ENCODE measurements at regions not wholly inside any gene's neighbourhood (a gene's known extent, or its start where the extent isn't known, plus 50 kb on each side); places are given as distances from the start of the nearest gene placed in this dataset.

DNA sequence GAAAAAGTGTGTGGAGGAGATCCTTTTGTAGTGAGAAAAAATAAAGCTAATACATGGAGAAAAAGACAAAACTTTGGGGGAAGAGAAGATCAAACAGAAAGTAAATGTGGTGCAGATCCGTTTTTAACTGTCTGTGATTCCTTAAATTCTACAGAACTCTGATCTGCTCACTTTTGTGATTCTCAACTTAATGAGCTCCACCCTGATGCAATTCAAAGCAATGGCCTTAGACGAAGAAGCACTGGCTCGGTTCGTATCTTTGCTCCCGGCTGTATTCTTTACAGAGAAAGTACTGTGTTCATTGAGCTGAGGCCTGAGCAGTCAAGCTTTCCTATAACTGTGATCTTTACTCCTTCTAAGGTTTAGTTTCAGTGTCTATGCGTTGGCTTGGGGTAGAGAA lies 453.4 kb downstream of the DMAC1 start:
- Histone ChIP-seq H3K4me3 (no peak overlapping the region), H3K27ac (no peak overlapping the region), H3K4me1 (no peaks in the 10 kb centered on the region), H3K27me3 (no peaks in the 10 kb centered on the region), H3K36me3 (no peaks in the 10 kb centered on the region), H3K9me3 (peaks cover 0 to 5% of the 10 kb centered on the region in 2 donors)
- intact Hi-C loops (cut with DNase I; ENCODE audit: low total_unique reads) = no loop called here
- WGBS, 2 donors (ENCODE audit: low coverage in 1 of 2) = 82 to 91% methylated on average over 6 of the region's 6 CpGs
- no peak for DNase-seq
- in situ Hi-C loops (cut with MboI; ENCODE audit: low pct_ligation_motif_present in 1 of 4, low pct_unique_long_range_greater_than_20kb in 1 of 4, low sequenced_read_pairs in 3 of 4) = no loop called here
- TF ChIP-seq, protein P1, sequence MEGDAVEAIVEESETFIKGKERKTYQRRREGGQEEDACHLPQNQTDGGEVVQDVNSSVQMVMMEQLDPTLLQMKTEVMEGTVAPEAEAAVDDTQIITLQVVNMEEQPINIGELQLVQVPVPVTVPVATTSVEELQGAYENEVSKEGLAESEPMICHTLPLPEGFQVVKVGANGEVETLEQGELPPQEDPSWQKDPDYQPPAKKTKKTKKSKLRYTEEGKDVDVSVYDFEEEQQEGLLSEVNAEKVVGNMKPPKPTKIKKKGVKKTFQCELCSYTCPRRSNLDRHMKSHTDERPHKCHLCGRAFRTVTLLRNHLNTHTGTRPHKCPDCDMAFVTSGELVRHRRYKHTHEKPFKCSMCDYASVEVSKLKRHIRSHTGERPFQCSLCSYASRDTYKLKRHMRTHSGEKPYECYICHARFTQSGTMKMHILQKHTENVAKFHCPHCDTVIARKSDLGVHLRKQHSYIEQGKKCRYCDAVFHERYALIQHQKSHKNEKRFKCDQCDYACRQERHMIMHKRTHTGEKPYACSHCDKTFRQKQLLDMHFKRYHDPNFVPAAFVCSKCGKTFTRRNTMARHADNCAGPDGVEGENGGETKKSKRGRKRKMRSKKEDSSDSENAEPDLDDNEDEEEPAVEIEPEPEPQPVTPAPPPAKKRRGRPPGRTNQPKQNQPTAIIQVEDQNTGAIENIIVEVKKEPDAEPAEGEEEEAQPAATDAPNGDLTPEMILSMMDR (IDR thresholded peaks at IDR 0.05) = no peak
- TF ChIP-seq POLR2A (IDR thresholded peaks at IDR 0.05) (no peak), EP300 (IDR thresholded peaks at IDR 0.05; ENCODE audit: low read depth) (no peak), POLR2AphosphoS5 (IDR thresholded peaks at IDR 0.05) (no peak)

DNA sequence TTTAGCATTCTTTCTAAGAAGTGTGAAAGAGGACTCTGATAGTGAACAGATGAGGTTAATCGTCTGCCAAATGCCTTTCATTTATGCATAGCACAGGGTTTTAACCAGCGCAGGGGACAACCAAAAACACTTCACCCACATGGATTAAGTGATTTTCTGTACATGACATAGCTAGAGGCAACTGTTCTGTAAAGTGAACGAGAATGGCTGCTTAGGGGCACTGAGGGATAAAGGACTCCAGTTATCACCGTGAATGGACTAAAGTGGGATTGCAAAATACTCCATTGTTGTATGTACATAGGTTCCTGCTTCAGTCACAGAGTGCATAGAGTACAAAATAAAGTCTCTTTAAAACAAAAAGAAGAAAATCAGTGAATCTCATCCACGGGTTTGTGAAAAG lies 456.8 kb downstream of the DMAC1 start:
- no peak overlapping the region for H3K27ac ChIP-seq
- 68 to 79% methylated on average over 5 of the region's 5 CpGs for WGBS, 2 donors (ENCODE audit: low coverage in 1 of 2)
- H3K36me3 ChIP-seq = no peaks in the 10 kb centered on the region
- no peaks in the 10 kb centered on the region for H3K27me3 ChIP-seq
- DNase-seq = no peak
- in situ Hi-C loops (cut with MboI; ENCODE audit: low pct_ligation_motif_present in 1 of 4, low pct_unique_long_range_greater_than_20kb in 1 of 4, low sequenced_read_pairs in 3 of 4) = no loop called here
- no peaks in the 10 kb centered on the region for H3K4me1 ChIP-seq
- intact Hi-C loops (cut with DNase I; ENCODE audit: low total_unique reads) = no loop called here
- no peak overlapping the region for H3K4me3 ChIP-seq
- TF ChIP-seq, protein P1 (IDR thresholded peaks at IDR 0.05) = no peak
- TF ChIP-seq EP300 (IDR thresholded peaks at IDR 0.05; ENCODE audit: low read depth) (no peak), POLR2AphosphoS5 (IDR thresholded peaks at IDR 0.05) (no peak), POLR2A (IDR thresholded peaks at IDR 0.05) (no peak)
- H3K9me3 ChIP-seq = no peaks in the 10 kb centered on the region

DNA sequence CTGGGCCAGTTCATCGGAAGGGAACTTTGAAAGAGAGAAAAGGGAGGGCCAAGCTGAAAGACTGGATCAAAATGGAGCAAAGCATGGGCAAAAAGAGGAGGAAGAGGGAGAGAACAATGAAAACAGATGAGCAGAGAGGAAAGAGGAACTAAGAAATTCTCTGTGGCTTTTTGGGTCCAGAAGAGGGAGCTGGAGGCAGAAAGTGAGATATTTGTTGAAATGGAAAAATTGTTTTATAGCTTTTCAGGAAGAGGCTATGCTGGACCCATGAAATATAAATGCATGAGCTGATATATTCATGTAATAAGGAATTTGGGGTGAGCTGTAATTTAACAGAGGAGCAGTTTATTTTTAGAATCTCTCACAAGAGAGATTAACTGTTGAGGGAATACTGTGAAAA lies 457.3 kb downstream of the DMAC1 start:
- Histone ChIP-seq H3K4me1 (no peaks in the 10 kb centered on the region), H3K27me3 (no peaks in the 10 kb centered on the region), H3K36me3 (no peaks in the 10 kb centered on the region), H3K27ac (no peak overlapping the region), H3K4me3 (no peak overlapping the region), H3K9me3 (no peaks in the 10 kb centered on the region)
- DNase-seq = no peak
- TF ChIP-seq POLR2A (IDR thresholded peaks at IDR 0.05) (no peak), EP300 (IDR thresholded peaks at IDR 0.05; ENCODE audit: low read depth) (no peak), POLR2AphosphoS5 (IDR thresholded peaks at IDR 0.05) (no peak)
- TF ChIP-seq, protein P1 (IDR thresholded peaks at IDR 0.05) = no peak
- intact Hi-C loops (cut with DNase I; ENCODE audit: low total_unique reads) = no loop called here
- WGBS, 2 donors (ENCODE audit: low coverage in 1 of 2) = 33 to 74% methylated on average over 1 of the region's 1 CpG
- in situ Hi-C loops (cut with MboI; ENCODE audit: low pct_ligation_motif_present in 1 of 4, low pct_unique_long_range_greater_than_20kb in 1 of 4, low sequenced_read_pairs in 3 of 4) = no loop called here

DNA sequence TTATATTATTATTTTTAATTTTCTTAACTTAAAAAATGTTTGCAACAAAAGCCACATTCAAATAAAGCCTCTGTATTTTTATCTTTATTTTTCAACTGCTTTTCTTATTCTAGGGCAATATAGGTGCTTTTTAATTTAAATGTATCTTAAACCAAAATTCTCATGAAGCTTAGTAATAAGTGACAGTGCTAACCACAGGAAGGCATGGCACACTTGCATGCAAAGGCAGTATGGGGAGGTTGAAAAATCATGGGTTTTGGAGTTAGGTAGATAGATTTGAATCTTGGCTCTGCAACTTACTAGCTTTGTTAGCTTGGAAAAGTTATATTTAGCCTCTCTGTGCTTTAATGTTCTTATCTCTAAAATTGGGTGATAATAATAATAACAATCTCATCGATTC lies 458.0 kb downstream of the DMAC1 start:
- Histone ChIP-seq H3K4me1 (peaks cover 0 to 4% (median 0%) of the 10 kb centered on the region in 4 donors), H3K36me3 (no peaks in the 10 kb centered on the region), H3K9me3 (no peaks in the 10 kb centered on the region), H3K27ac (no peak overlapping the region), H3K4me3 (no peak overlapping the region), H3K27me3 (no peaks in the 10 kb centered on the region)
- intact Hi-C loops (cut with DNase I; ENCODE audit: low total_unique reads) (no loop called here), in situ Hi-C loops (cut with MboI; ENCODE audit: low pct_ligation_motif_present in 1 of 4, low pct_unique_long_range_greater_than_20kb in 1 of 4, low sequenced_read_pairs in 3 of 4) (no loop called here)
- DNase-seq = no peak
- TF ChIP-seq POLR2AphosphoS5 (IDR thresholded peaks at IDR 0.05) = no peak
- TF ChIP-seq EP300 (IDR thresholded peaks at IDR 0.05; ENCODE audit: low read depth) = no peak
- no peak for TF ChIP-seq POLR2A (IDR thresholded peaks at IDR 0.05)
- TF ChIP-seq, protein P1 (IDR thresholded peaks at IDR 0.05) = no peak
- WGBS, 2 donors (ENCODE audit: low coverage in 1 of 2) = 92% methylated on average over 1 of the region's 1 CpG; no CpG with 5 or more reads in 1 of the 2 donors
